PC-9 (cell line): ENCODE measurements at regions not wholly inside any gene's neighbourhood (a gene's known extent, or its start where the extent isn't known, plus 50 kb on each side); places are given as distances from the start of the nearest gene placed in this dataset.

Experiments
- BruUV-seq: library from RNA; stranded (reverse); fragments of 400-500 nt; replicated peaks from 2 replicates; lab custom pipeline; 2021; lab: Mats Ljungman, UMichigan
- CTCF ChIA-PET: fragments of 300-600 bp; sonication (Branson Sonifier 250); formaldehyde crosslinking; loops from one replicate; lab custom pipeline; 2022; ENCODE audit warnings: antibody characterized with exemption; lab: Charles Lee
- POLR2A ChIA-PET: fragments of 300-600 bp; sonication (Branson Sonifier 250); formaldehyde crosslinking; loops from one replicate; lab custom pipeline; 2022; ENCODE audit warnings: antibody characterized with exemption; ENCODE audit not compliant: unreplicated experiment; lab: Charles Lee
- DNase-seq, 2 experiments: peaks; one replicate each; pipeline versions ENCODE4 v3.0.0 to v3.0.0-alpha.2; 2015 to 2022; ENCODE audit warnings: mixed read lengths in 1 of 2
- H2AFZ ChIP-seq: fragments of 200-600 bp; sonication (generic); 2 replicates; pipeline ENCODE4 v1.8.1; 2017; ENCODE audit warnings: antibody characterized with exemption
- H3F3A ChIP-seq: fragments of 200-600 bp; sonication (generic); 2 replicates; pipeline ENCODE4 v1.8.1; 2017; ENCODE audit warnings: antibody characterized with exemption, mild to moderate bottlenecking, low read depth; ENCODE audit not compliant: insufficient read depth
- H3K27ac ChIP-seq: fragments of 200-600 bp; sonication (generic); 2 replicates; pipeline ENCODE4 v1.6.1; 2016; ENCODE audit warnings: mixed run types
- H3K27me3 ChIP-seq: fragments of 200-600 bp; sonication (generic); 2 replicates; pipeline ENCODE4 v1.6.1; 2016; ENCODE audit warnings: low read depth, mixed run types; ENCODE audit not compliant: insufficient read depth
- H3K36me3 ChIP-seq: fragments of 200-600 bp; sonication (generic); 2 replicates; pipeline ENCODE4 v1.6.1; 2016; ENCODE audit warnings: low read depth, mixed run types
- H3K4me1 ChIP-seq: fragments of 200-600 bp; sonication (generic); replicated peaks from 2 replicates; pipeline ENCODE4 v1.6.1; 2016; ENCODE audit warnings: mixed run types; ENCODE audit not compliant: insufficient read depth
- H3K4me2 ChIP-seq: fragments of 200-600 bp; sonication (generic); 2 replicates; pipeline ENCODE4 v1.6.1; 2017; ENCODE audit warnings: mixed run types
- H3K4me3 ChIP-seq: fragments of 200-600 bp; sonication (generic); 2 replicates; pipeline ENCODE4 v1.6.1; 2016; ENCODE audit warnings: mixed run types
- H3K79me2 ChIP-seq: fragments of 200-600 bp; sonication (generic); 2 replicates; pipeline ENCODE4 v1.6.1; 2017; ENCODE audit warnings: low read depth, mixed run types
- H3K9me2 ChIP-seq: fragments of 200-600 bp; sonication (generic); 2 replicates; pipeline ENCODE4 v1.8.1; 2017; ENCODE audit warnings: mild to moderate bottlenecking; ENCODE audit not compliant: insufficient read depth
- H3K9me3 ChIP-seq: fragments of 200-600 bp; sonication (generic); 2 replicates; pipeline ENCODE4 v1.8.1; 2016; ENCODE audit warnings: low read depth; ENCODE audit not compliant: insufficient read depth
- H4K20me1 ChIP-seq: fragments of 200-600 bp; sonication (generic); 2 replicates; pipeline ENCODE4 v1.8.1; 2017; ENCODE audit not compliant: insufficient read depth
- EZH2 ChIP-seq: fragments of 200-600 bp; sonication (generic); IDR thresholded peaks from 2 replicates; pipeline ENCODE4 v1.8.0; 2017; ENCODE audit warnings: antibody characterized with exemption, low read depth
- intact Hi-C: fragments of 100-400 bp; cut with micrococcal nuclease; formaldehyde crosslinking; loops from one replicate; pipeline ENCODE4 v1.10.0; 2022; ENCODE audit not compliant: unreplicated experiment
- TF ChIP-seq, protein P1 (sequence below): fragments of 200-600 bp; sonication (generic); conservative IDR thresholded peaks from 2 replicates; pipeline ENCODE4 v1.6.1; 2017; ENCODE audit warnings: mixed run types, antibody characterized with exemption, mild to moderate bottlenecking, moderate library complexity

- H4K20me1 ChIP-seq: no peaks in the 10 kb centered on the region; the same call in 1 of the 2 replicates
- no peak for DNase-seq
- H3F3A ChIP-seq: no peaks in the 10 kb centered on the region
- H2AFZ ChIP-seq: no peak overlapping the region
- H3K27ac ChIP-seq: no peak overlapping the region
- H3K27me3 ChIP-seq: peaks cover 99% of the 10 kb centered on the region
- ChIA-PET POLR2A (no interaction called here), CTCF (no interaction called here)
- H3K4me1 ChIP-seq: no peaks in the 10 kb centered on the region
- H3K9me3 ChIP-seq: no peaks in the 10 kb centered on the region
- no peaks in the 10 kb centered on the region for H3K9me2 ChIP-seq
- intact Hi-C loops: no loop called here
- no peak overlapping the region for H3K4me2 ChIP-seq
- no peak overlapping the region for H3K4me3 ChIP-seq
- no peak for TF ChIP-seq EZH2
- TF ChIP-seq, protein P1, sequence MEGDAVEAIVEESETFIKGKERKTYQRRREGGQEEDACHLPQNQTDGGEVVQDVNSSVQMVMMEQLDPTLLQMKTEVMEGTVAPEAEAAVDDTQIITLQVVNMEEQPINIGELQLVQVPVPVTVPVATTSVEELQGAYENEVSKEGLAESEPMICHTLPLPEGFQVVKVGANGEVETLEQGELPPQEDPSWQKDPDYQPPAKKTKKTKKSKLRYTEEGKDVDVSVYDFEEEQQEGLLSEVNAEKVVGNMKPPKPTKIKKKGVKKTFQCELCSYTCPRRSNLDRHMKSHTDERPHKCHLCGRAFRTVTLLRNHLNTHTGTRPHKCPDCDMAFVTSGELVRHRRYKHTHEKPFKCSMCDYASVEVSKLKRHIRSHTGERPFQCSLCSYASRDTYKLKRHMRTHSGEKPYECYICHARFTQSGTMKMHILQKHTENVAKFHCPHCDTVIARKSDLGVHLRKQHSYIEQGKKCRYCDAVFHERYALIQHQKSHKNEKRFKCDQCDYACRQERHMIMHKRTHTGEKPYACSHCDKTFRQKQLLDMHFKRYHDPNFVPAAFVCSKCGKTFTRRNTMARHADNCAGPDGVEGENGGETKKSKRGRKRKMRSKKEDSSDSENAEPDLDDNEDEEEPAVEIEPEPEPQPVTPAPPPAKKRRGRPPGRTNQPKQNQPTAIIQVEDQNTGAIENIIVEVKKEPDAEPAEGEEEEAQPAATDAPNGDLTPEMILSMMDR: no peak
- no peaks in the 10 kb centered on the region for H3K79me2 ChIP-seq
- no TSS peak for BruUV-seq
- no peaks in the 10 kb centered on the region for H3K36me3 ChIP-seq
These were observed 171.4 kb downstream of the PHETA1 start for GRCh38 chr12:111197376-111197944.

GRCh38 chr12:111196532-111196931 is 172.4 kb downstream of the PHETA1 start:
- Histone ChIP-seq H3K9me2 (no peaks in the 10 kb centered on the region), H2AFZ (no peak overlapping the region), H3K4me1 (no peaks in the 10 kb centered on the region), H4K20me1 (no peaks in the 10 kb centered on the region; the same call in 1 of the 2 replicates), H3K79me2 (no peaks in the 10 kb centered on the region), H3K4me2 (no peak overlapping the region), H3K9me3 (no peaks in the 10 kb centered on the region), H3F3A (no peaks in the 10 kb centered on the region), H3K27me3 (peaks cover 97% of the 10 kb centered on the region), H3K27ac (no peak overlapping the region), H3K36me3 (no peaks in the 10 kb centered on the region), H3K4me3 (no peak overlapping the region)
- DNase-seq: no peak
- no TSS peak for BruUV-seq
- ChIA-PET POLR2A (no interaction called here), CTCF (no interaction called here)
- intact Hi-C loops: no loop called here
- TF ChIP-seq EZH2: no peak
- TF ChIP-seq, protein P1: no peak

- H3K4me3 ChIP-seq: no peak overlapping the region
- no peaks in the 10 kb centered on the region for H3K79me2 ChIP-seq
- H3K9me3 ChIP-seq: no peaks in the 10 kb centered on the region
- H2AFZ ChIP-seq: no peak overlapping the region
- DNase-seq: no peak
- peaks cover 95% of the 10 kb centered on the region for H3K27me3 ChIP-seq
- POLR2A ChIA-PET: no interaction called here
- no peak overlapping the region for H3K27ac ChIP-seq
- no peak for TF ChIP-seq EZH2
- TF ChIP-seq, protein P1: no peak
- H3F3A ChIP-seq: no peaks in the 10 kb centered on the region
- H3K36me3 ChIP-seq: no peaks in the 10 kb centered on the region
- no peak overlapping the region for H3K4me2 ChIP-seq
- H3K4me1 ChIP-seq: no peaks in the 10 kb centered on the region
- H4K20me1 ChIP-seq: no peaks in the 10 kb centered on the region
- BruUV-seq: no TSS peak
- no peaks in the 10 kb centered on the region for H3K9me2 ChIP-seq
- CTCF ChIA-PET: no interaction called here
- intact Hi-C loops: no loop called here
These were observed 173.6 kb downstream of the PHETA1 start for GRCh38 chr12:111195316-111195715.
